Liver (tissue), 8 donors: ENCODE measurements at regions not wholly inside any gene's neighbourhood (a gene's known extent, or its start where the extent isn't known, plus 50 kb on each side); places are given as distances from the start of the nearest gene placed in this dataset.

Experiments
- DNase-seq: peaks from one replicate; pipeline ENCODE4 v3.0.0-alpha.2; 2017; ENCODE audit warnings: low spot score
- H3K27ac ChIP-seq, 2 donors: one replicate each; pipeline ENCODE4 v1.7.0; 2013; ENCODE audit warnings: inconsistent platforms in 2 of 2, low read length in 2 of 2, control low read depth in 1 of 2, low read depth in 1 of 2, mild to moderate bottlenecking in 1 of 2
- H3K27me3 ChIP-seq, 4 donors: one replicate each; pipeline versions ENCODE4 v1.6.1 to v1.7.0; 2013; ENCODE audit warnings: low read length in 3 of 4, inconsistent platforms in 1 of 4, mild to moderate bottlenecking in 1 of 4, moderate library complexity in 1 of 4; ENCODE audit not compliant: control insufficient read depth in 4 of 4, insufficient read depth in 4 of 4
- H3K36me3 ChIP-seq, 4 donors: one replicate each; pipeline versions ENCODE4 v1.6.1 to v1.7.0; 2013; ENCODE audit warnings: low read length in 3 of 4, mild to moderate bottlenecking in 3 of 4, low read depth in 1 of 4, moderate library complexity in 1 of 4; ENCODE audit not compliant: control insufficient read depth in 4 of 4, insufficient read depth in 3 of 4
- H3K4me1 ChIP-seq, 4 donors: one replicate each; pipeline versions ENCODE4 v1.6.1 to v1.7.0; 2013; ENCODE audit warnings: low read length in 3 of 4, mild to moderate bottlenecking in 3 of 4, moderate library complexity in 1 of 4; ENCODE audit not compliant: control insufficient read depth in 4 of 4, insufficient read depth in 4 of 4
- H3K4me3 ChIP-seq, 3 donors: one replicate each; pipeline versions ENCODE4 v1.6.1 to v1.7.0; 2013; ENCODE audit warnings: low read length in 3 of 3, control low read depth in 1 of 3, low read depth in 1 of 3, mild to moderate bottlenecking in 1 of 3
- H3K9ac ChIP-seq, 2 donors: one replicate each; pipeline ENCODE4 v1.7.0; 2013; ENCODE audit warnings: low read length in 2 of 2, mild to moderate bottlenecking in 2 of 2, moderate library complexity in 2 of 2, control low read depth in 1 of 2, low read depth in 1 of 2
- H3K9me3 ChIP-seq, 4 donors: one replicate each; pipeline versions ENCODE4 v1.6.1 to v1.7.0; 2013; ENCODE audit warnings: low read length in 3 of 4; ENCODE audit not compliant: control insufficient read depth in 4 of 4
- CTCF ChIP-seq: fragments of 150-350 bp; IDR thresholded peaks from 2 replicates; pipeline ENCODE4 v1.5.1; 2017; ENCODE audit warnings: improper control_type of control experiment, low read depth, low read length; ENCODE audit not compliant: missing input control
- EGR1 ChIP-seq, 2 donors: IDR thresholded peaks; 2 replicates each; pipeline ENCODE4 v1.6.1; 2016 to 2018; ENCODE audit warnings: antibody characterized with exemption in 2 of 2, low read depth in 2 of 2
- FOXA1 ChIP-seq: IDR thresholded peaks from 2 replicates; pipeline ENCODE4 v1.6.1; 2016; ENCODE audit warnings: antibody characterized with exemption
- FOXA2 ChIP-seq: IDR thresholded peaks from 2 replicates; pipeline ENCODE4 v1.6.1; 2016; ENCODE audit warnings: antibody characterized with exemption
- GABPA ChIP-seq, 2 donors: IDR thresholded peaks in 1 of 2; conservative IDR thresholded peaks in 1 of 2; 2 replicates each; pipeline ENCODE4 v1.6.1; 2016; ENCODE audit warnings: antibody characterized with exemption in 2 of 2, mild to moderate bottlenecking in 1 of 2, moderate library complexity in 1 of 2
- HNF4G ChIP-seq: IDR thresholded peaks from 2 replicates; pipeline ENCODE4 v1.6.1; 2016; ENCODE audit warnings: antibody characterized with exemption
- JUND ChIP-seq, 2 donors: IDR thresholded peaks; 2 replicates each; pipeline ENCODE4 v1.6.1; 2016; ENCODE audit warnings: antibody characterized with exemption in 2 of 2
- MAX ChIP-seq: IDR thresholded peaks from 2 replicates; pipeline ENCODE4 v1.6.1; 2016; ENCODE audit warnings: antibody characterized with exemption
- NR2F2 ChIP-seq: IDR thresholded peaks from 2 replicates; pipeline ENCODE4 v1.6.1; 2016; ENCODE audit warnings: antibody characterized with exemption
- RAD21 ChIP-seq, 2 donors: IDR thresholded peaks; 2 replicates each; pipeline ENCODE4 v1.6.1; 2016; ENCODE audit warnings: antibody characterized with exemption in 2 of 2, mild to moderate bottlenecking in 2 of 2
- REST ChIP-seq: IDR thresholded peaks from 2 replicates; pipeline ENCODE4 v1.6.1; 2016; ENCODE audit warnings: antibody characterized with exemption, mild to moderate bottlenecking
- RXRA ChIP-seq, 2 donors: IDR thresholded peaks; 2 replicates each; pipeline ENCODE4 v1.6.1; 2017 to 2018; ENCODE audit warnings: antibody characterized with exemption in 2 of 2, mild to moderate bottlenecking in 1 of 2
- TAF1 ChIP-seq: conservative IDR thresholded peaks from 2 replicates; pipeline ENCODE4 v1.6.1; 2016; ENCODE audit warnings: antibody characterized with exemption, mild to moderate bottlenecking
- YY1 ChIP-seq: IDR thresholded peaks from 2 replicates; pipeline ENCODE4 v1.6.1; 2016; ENCODE audit warnings: antibody characterized with exemption, mild to moderate bottlenecking
- WGBS: extraction: QIAGEN DNeasy Blood & Tissue Kit; methylation state at CpG from one replicate; pipeline ENCODE4 v1.1.7; 2013; 5-methylcytosine and 5-hydroxymethylcytosine counted together
- donor health status: healthy.
- donor health status: healthy.
- donor health status: healthy.
- donor health status: healthy.
- donor health status: healthy.

- no peak for DNase-seq
- WGBS, result 69% methylated on average over 3 of the region's 3 CpGs
- Histone ChIP-seq H3K27ac (no peak overlapping the region), H3K9me3 (peaks cover 0 to 6% (median 4%) of the 10 kb centered on the region in 4 donors), H3K4me1 (no peaks in the 10 kb centered on the region), H3K36me3 (no peaks in the 10 kb centered on the region), H3K9ac (no peak overlapping the region), H3K4me3 (no peak overlapping the region), H3K27me3 (no peaks in the 10 kb centered on the region)
- TF ChIP-seq EGR1 (IDR thresholded peaks at IDR 0.05; ENCODE audit: low read depth in 2 of 2), result no peak
- TF ChIP-seq RAD21 (IDR thresholded peaks at IDR 0.05), result no peak
- no peak for TF ChIP-seq MAX
- TF ChIP-seq TAF1, result no peak
- TF ChIP-seq HNF4G, result no peak
- no peak for TF ChIP-seq FOXA1
- no peak for TF ChIP-seq FOXA2
- no peak for TF ChIP-seq CTCF
- no peak for TF ChIP-seq GABPA (IDR thresholded peaks at IDR 0.05 in 1 of 2, conservative IDR thresholded peaks at IDR 0.05 in 1 of 2)
- no peak for TF ChIP-seq REST
- TF ChIP-seq RXRA (IDR thresholded peaks at IDR 0.05), result no peak
- no peak for TF ChIP-seq NR2F2
- TF ChIP-seq JUND (IDR thresholded peaks at IDR 0.05), result no peak
- TF ChIP-seq YY1, result no peak
Measured at GRCh38 chr7:115232041-115232440, 310.1 kb downstream of the MDFIC start.

- H3K4me3 ChIP-seq, result no peak overlapping the region
- H3K4me1 ChIP-seq, result no peaks in the 10 kb centered on the region
- no peaks in the 10 kb centered on the region for H3K36me3 ChIP-seq
- no peak for DNase-seq
- no peak overlapping the region for H3K27ac ChIP-seq
- WGBS, result 47% methylated on average over 1 of the region's 1 CpG
- TF ChIP-seq JUND (IDR thresholded peaks at IDR 0.05) (peak in 1 of 2 donors; percentile 16), GABPA (IDR thresholded peaks at IDR 0.05 in 1 of 2, conservative IDR thresholded peaks at IDR 0.05 in 1 of 2) (no peak)
- peaks cover 0 to 5% (median 4%) of the 10 kb centered on the region in 4 donors for H3K9me3 ChIP-seq
- no peaks in the 10 kb centered on the region for H3K27me3 ChIP-seq
- no peak overlapping the region for H3K9ac ChIP-seq
Measured at GRCh38 chr7:115230882-115231571, 309.1 kb downstream of the MDFIC start.
